Transverse colon (tissue), 3 donors: ENCODE measurements at regions not wholly inside any gene's neighbourhood (a gene's known extent, or its start where the extent isn't known, plus 50 kb on each side); places are given as distances from the start of the nearest gene placed in this dataset.

Experiments used
- CTCF ChIP-seq, 5 experiments: fragments of 200-600 bp in 3 of 5; fragments of 450-650 bp in 2 of 5; sonication (generic) in 3 of 5; IDR thresholded peaks; 1 replicate in 2 of 5; 2 replicates in 3 of 5; pipeline ENCODE4 v1.5.1; 2016 to 2017; ENCODE audit warnings: antibody characterized with exemption in 5 of 5, inconsistent platforms in 3 of 5, mild to moderate bottlenecking in 2 of 5, moderate library complexity in 1 of 5
- POLR2A ChIP-seq: fragments of 450-650 bp; IDR thresholded peaks from one replicate; pipeline ENCODE4 v1.6.1; 2016; ENCODE audit warnings: antibody characterized with exemption, mild to moderate bottlenecking, moderate library complexity

- TF ChIP-seq CTCF (IDR thresholded peaks at IDR 0.05) = no peak
- TF ChIP-seq POLR2A = no peak
Measured at GRCh38 chr21:35254006-35254764, 205.1 kb upstream of the RUNX1 start.
